PC-9 (cell line): ENCODE measurements at regions not wholly inside any gene's neighbourhood (a gene's known extent, or its start where the extent isn't known, plus 50 kb on each side); places are given as distances from the start of the nearest gene placed in this dataset.

Experiments used
- BruUV-seq: library from RNA; stranded (reverse); fragments of 400-500 nt; replicated peaks from 2 replicates; lab custom pipeline; 2021; lab: Mats Ljungman, UMichigan
- CTCF ChIA-PET: fragments of 300-600 bp; sonication (Branson Sonifier 250); formaldehyde crosslinking; loops from one replicate; lab custom pipeline; 2022; ENCODE audit warnings: antibody characterized with exemption; lab: Charles Lee
- POLR2A ChIA-PET: fragments of 300-600 bp; sonication (Branson Sonifier 250); formaldehyde crosslinking; loops from one replicate; lab custom pipeline; 2022; ENCODE audit warnings: antibody characterized with exemption; ENCODE audit not compliant: unreplicated experiment; lab: Charles Lee
- DNase-seq, 2 experiments: peaks; one replicate each; pipeline versions ENCODE4 v3.0.0 to v3.0.0-alpha.2; 2015 to 2022; ENCODE audit warnings: mixed read lengths in 1 of 2
- H2AFZ ChIP-seq: fragments of 200-600 bp; sonication (generic); 2 replicates; pipeline ENCODE4 v1.8.1; 2017; ENCODE audit warnings: antibody characterized with exemption
- H3F3A ChIP-seq: fragments of 200-600 bp; sonication (generic); 2 replicates; pipeline ENCODE4 v1.8.1; 2017; ENCODE audit warnings: antibody characterized with exemption, mild to moderate bottlenecking, low read depth; ENCODE audit not compliant: insufficient read depth
- H3K27ac ChIP-seq: fragments of 200-600 bp; sonication (generic); 2 replicates; pipeline ENCODE4 v1.6.1; 2016; ENCODE audit warnings: mixed run types
- H3K27me3 ChIP-seq: fragments of 200-600 bp; sonication (generic); 2 replicates; pipeline ENCODE4 v1.6.1; 2016; ENCODE audit warnings: low read depth, mixed run types; ENCODE audit not compliant: insufficient read depth
- H3K36me3 ChIP-seq: fragments of 200-600 bp; sonication (generic); 2 replicates; pipeline ENCODE4 v1.6.1; 2016; ENCODE audit warnings: low read depth, mixed run types
- H3K4me1 ChIP-seq: fragments of 200-600 bp; sonication (generic); replicated peaks from 2 replicates; pipeline ENCODE4 v1.6.1; 2016; ENCODE audit warnings: mixed run types; ENCODE audit not compliant: insufficient read depth
- H3K4me2 ChIP-seq: fragments of 200-600 bp; sonication (generic); 2 replicates; pipeline ENCODE4 v1.6.1; 2017; ENCODE audit warnings: mixed run types
- H3K4me3 ChIP-seq: fragments of 200-600 bp; sonication (generic); 2 replicates; pipeline ENCODE4 v1.6.1; 2016; ENCODE audit warnings: mixed run types
- H3K79me2 ChIP-seq: fragments of 200-600 bp; sonication (generic); 2 replicates; pipeline ENCODE4 v1.6.1; 2017; ENCODE audit warnings: low read depth, mixed run types
- H3K9me2 ChIP-seq: fragments of 200-600 bp; sonication (generic); 2 replicates; pipeline ENCODE4 v1.8.1; 2017; ENCODE audit warnings: mild to moderate bottlenecking; ENCODE audit not compliant: insufficient read depth
- H3K9me3 ChIP-seq: fragments of 200-600 bp; sonication (generic); 2 replicates; pipeline ENCODE4 v1.8.1; 2016; ENCODE audit warnings: low read depth; ENCODE audit not compliant: insufficient read depth
- H4K20me1 ChIP-seq: fragments of 200-600 bp; sonication (generic); 2 replicates; pipeline ENCODE4 v1.8.1; 2017; ENCODE audit not compliant: insufficient read depth
- CTCF ChIP-seq: fragments of 200-600 bp; sonication (generic); conservative IDR thresholded peaks from 2 replicates; pipeline ENCODE4 v1.6.1; 2017; ENCODE audit warnings: mixed run types, antibody characterized with exemption, mild to moderate bottlenecking, moderate library complexity
- EZH2 ChIP-seq: fragments of 200-600 bp; sonication (generic); IDR thresholded peaks from 2 replicates; pipeline ENCODE4 v1.8.0; 2017; ENCODE audit warnings: antibody characterized with exemption, low read depth
- intact Hi-C: fragments of 100-400 bp; cut with micrococcal nuclease; formaldehyde crosslinking; loops from one replicate; pipeline ENCODE4 v1.10.0; 2022; ENCODE audit not compliant: unreplicated experiment

GRCh38 chr7:68733219-68734153 is 864.8 kb upstream of the AUTS2 start:
- Histone ChIP-seq H3K9me3 (no peaks in the 10 kb centered on the region), H3K27me3 (0 out of 2 replicates have a peak, but pooled peaks cover 4% of the 10 kb centered on the region), H3K9me2 (no peaks in the 10 kb centered on the region), H3K79me2 (no peaks in the 10 kb centered on the region), H3K27ac (no peak overlapping the region), H2AFZ (no peak overlapping the region), H3K4me1 (peaks cover 46% of the 10 kb centered on the region), H3K4me2 (0 out of 2 replicates have a peak overlapping the region, but pooled peaks have one; percentile 8), H3K4me3 (no peak overlapping the region), H3F3A (peaks cover 30% of the 10 kb centered on the region), H4K20me1 (no peaks in the 10 kb centered on the region), H3K36me3 (no peaks in the 10 kb centered on the region)
- BruUV-seq, result no TSS peak
- ChIA-PET CTCF (no interaction called here), POLR2A (no interaction called here)
- intact Hi-C loops, result no loop called here
- no peak for TF ChIP-seq EZH2
- no peak for TF ChIP-seq CTCF
- DNase-seq, result peak in 1 of 2 experiments; percentile 46

GRCh38 chr7:68734431-68734830 is 863.8 kb upstream of the AUTS2 start:
- no peak overlapping the region; the same call in 1 of the 2 replicates for H2AFZ ChIP-seq
- no peak for TF ChIP-seq EZH2
- TF ChIP-seq CTCF, result no peak
- H3K79me2 ChIP-seq, result no peaks in the 10 kb centered on the region
- peaks cover 25% of the 10 kb centered on the region for H3F3A ChIP-seq
- H3K9me2 ChIP-seq, result no peaks in the 10 kb centered on the region
- intact Hi-C loops, result no loop called here
- H3K27me3 ChIP-seq, result 0 out of 2 replicates have a peak, but pooled peaks cover 4% of the 10 kb centered on the region
- POLR2A ChIA-PET, result no interaction called here
- H3K4me2 ChIP-seq, result no peak overlapping the region
- H3K4me1 ChIP-seq, result peaks cover 37% of the 10 kb centered on the region
- no peaks in the 10 kb centered on the region for H3K36me3 ChIP-seq
- BruUV-seq, result no TSS peak
- H3K4me3 ChIP-seq, result no peak overlapping the region
- no peak for DNase-seq
- H4K20me1 ChIP-seq, result no peaks in the 10 kb centered on the region
- no peaks in the 10 kb centered on the region for H3K9me3 ChIP-seq
- CTCF ChIA-PET, result no interaction called here
- H3K27ac ChIP-seq, result no peak overlapping the region

GRCh38 chr7:68739306-68739705 is 859.0 kb upstream of the AUTS2 start:
- ChIA-PET CTCF (no interaction called here), POLR2A (no interaction called here)

More at GRCh38 chr7:68739306-68739705, 859.0 kb upstream of the AUTS2 start:
- Histone ChIP-seq H3K4me2 (no peak overlapping the region), H3F3A (no peaks in the 10 kb centered on the region), H3K4me1 (no peaks in the 10 kb centered on the region), H3K79me2 (no peaks in the 10 kb centered on the region), H3K36me3 (no peaks in the 10 kb centered on the region), H3K9me2 (no peaks in the 10 kb centered on the region), H3K27me3 (0 out of 2 replicates have a peak, but pooled peaks cover 4% of the 10 kb centered on the region), H2AFZ (no peak overlapping the region), H3K4me3 (no peak overlapping the region), H3K27ac (no peak overlapping the region), H4K20me1 (no peaks in the 10 kb centered on the region), H3K9me3 (no peaks in the 10 kb centered on the region)
- DNase-seq, result no peak
- BruUV-seq, result no TSS peak
- TF ChIP-seq CTCF (no peak), EZH2 (no peak)
- intact Hi-C loops, result no loop called here
